Left ventricle myocardium inferior (tissue), 1 donor: ENCODE measurements at regions not wholly inside any gene's neighbourhood (a gene's known extent, or its start where the extent isn't known, plus 50 kb on each side); places are given as distances from the start of the nearest gene placed in this dataset.

Experiments
- DNase-seq: peaks from one replicate; pipeline ENCODE4 v3.0.0-alpha.2; 2020
- H3K27ac ChIP-seq: fragments of 200-600 bp; replicated peaks from 2 replicates; pipeline ENCODE4 v1.8.0; 2021
- H3K27me3 ChIP-seq: fragments of 200-600 bp; 2 replicates; pipeline ENCODE4 v1.8.0; 2021; ENCODE audit warnings: low read depth
- H3K36me3 ChIP-seq: fragments of 200-600 bp; 2 replicates; pipeline ENCODE4 v1.8.0; 2021
- H3K4me1 ChIP-seq: fragments of 200-600 bp; 2 replicates; pipeline ENCODE4 v1.8.0; 2021
- H3K4me3 ChIP-seq: fragments of 200-600 bp; 2 replicates; pipeline ENCODE4 v1.8.0; 2021; ENCODE audit warnings: mild to moderate bottlenecking, moderate library complexity
- H3K9me3 ChIP-seq: fragments of 200-600 bp; replicated peaks from 2 replicates; pipeline ENCODE4 v1.8.0; 2021
- intact Hi-C: fragments of 100-400 bp; cut with micrococcal nuclease; formaldehyde crosslinking; loops from one replicate; pipeline ENCODE4 v1.11.0; 2022
- TF ChIP-seq, protein P1 (sequence below): fragments of 200-600 bp; IDR thresholded peaks from 2 replicates; pipeline ENCODE4 v1.8.0; 2021; ENCODE audit warnings: antibody characterized with exemption, mild to moderate bottlenecking, borderline replicate concordance
- donor health status: DM: no; HTN: yes; CAD: no; lungs with severe emphysema.

DNA sequence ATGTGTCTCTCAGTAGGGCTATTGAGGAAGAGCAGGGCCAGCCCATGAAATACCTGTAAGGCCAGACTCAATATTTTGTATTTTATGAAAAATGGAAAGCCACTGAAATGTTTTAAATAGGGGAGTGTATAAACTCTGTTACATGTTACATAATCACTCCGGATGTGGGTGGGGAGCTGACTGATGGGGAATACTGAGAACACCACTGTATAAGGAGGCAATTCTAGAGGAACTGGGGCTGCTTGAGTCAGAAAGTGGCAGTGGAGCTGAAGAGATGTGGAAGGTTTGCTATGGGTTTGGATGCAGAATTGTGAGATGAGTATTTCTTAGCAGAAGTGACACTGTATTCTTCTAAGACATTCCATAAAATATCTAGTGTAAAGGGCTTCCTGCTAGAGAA, 647.8 kb upstream of the LCORL start:
- H3K27me3 ChIP-seq = no peaks in the 10 kb centered on the region
- H3K27ac ChIP-seq = no peak overlapping the region
- TF ChIP-seq, protein P1, sequence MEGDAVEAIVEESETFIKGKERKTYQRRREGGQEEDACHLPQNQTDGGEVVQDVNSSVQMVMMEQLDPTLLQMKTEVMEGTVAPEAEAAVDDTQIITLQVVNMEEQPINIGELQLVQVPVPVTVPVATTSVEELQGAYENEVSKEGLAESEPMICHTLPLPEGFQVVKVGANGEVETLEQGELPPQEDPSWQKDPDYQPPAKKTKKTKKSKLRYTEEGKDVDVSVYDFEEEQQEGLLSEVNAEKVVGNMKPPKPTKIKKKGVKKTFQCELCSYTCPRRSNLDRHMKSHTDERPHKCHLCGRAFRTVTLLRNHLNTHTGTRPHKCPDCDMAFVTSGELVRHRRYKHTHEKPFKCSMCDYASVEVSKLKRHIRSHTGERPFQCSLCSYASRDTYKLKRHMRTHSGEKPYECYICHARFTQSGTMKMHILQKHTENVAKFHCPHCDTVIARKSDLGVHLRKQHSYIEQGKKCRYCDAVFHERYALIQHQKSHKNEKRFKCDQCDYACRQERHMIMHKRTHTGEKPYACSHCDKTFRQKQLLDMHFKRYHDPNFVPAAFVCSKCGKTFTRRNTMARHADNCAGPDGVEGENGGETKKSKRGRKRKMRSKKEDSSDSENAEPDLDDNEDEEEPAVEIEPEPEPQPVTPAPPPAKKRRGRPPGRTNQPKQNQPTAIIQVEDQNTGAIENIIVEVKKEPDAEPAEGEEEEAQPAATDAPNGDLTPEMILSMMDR = no peak
- intact Hi-C loops = no loop called here
- H3K36me3 ChIP-seq = no peaks in the 10 kb centered on the region
- no peak for DNase-seq
- H3K9me3 ChIP-seq = no peaks in the 10 kb centered on the region
- H3K4me1 ChIP-seq = no peaks in the 10 kb centered on the region
- H3K4me3 ChIP-seq = no peak overlapping the region

DNA sequence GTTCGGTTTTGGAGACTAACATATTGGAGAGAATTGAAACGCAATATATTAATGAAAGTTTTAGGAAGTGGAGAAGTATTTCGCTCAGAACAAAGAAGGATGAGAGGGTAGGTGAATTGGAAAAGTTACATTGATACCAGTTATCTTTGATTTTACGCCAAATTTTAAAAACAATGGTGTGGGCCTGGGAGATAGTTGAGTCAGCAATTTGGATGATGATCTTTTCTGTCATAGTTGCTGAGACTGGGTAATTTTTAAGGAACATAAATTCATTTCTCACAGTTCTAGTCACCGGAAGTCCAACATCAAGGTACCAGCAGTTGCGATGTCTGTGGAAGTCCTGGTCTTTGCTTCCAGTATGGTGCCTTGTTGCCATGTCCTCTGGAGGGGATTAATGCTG, 644.8 kb upstream of the LCORL start:
- intact Hi-C loops = no loop called here

DNA sequence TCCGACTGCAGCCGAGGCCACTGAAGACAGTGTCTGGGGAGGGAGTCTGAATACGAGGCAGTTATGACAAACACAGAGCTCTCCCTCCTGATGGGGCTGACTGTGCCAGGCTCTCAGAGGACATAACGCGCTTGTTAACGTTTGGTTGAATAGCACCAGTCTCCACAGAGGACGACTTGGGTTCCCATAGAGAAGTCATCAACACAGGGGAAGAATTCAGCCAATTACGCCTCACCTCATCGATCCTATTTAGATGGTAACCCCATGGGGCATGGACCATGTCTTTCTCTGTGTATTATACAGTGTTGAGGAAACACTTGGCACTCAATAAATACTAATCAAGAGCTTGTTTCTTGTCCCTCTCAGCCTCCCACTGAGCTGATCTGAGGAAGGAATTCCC, 642.6 kb upstream of the LCORL start:
- intact Hi-C loops = no loop called here
- Histone ChIP-seq H3K4me3 (no peak overlapping the region), H3K27ac (no peak overlapping the region), H3K9me3 (no peaks in the 10 kb centered on the region), H3K36me3 (no peaks in the 10 kb centered on the region), H3K27me3 (no peaks in the 10 kb centered on the region), H3K4me1 (no peaks in the 10 kb centered on the region)
- DNase-seq = no peak
- TF ChIP-seq, protein P1 = no peak

More for the DNA sequence above, 644.8 kb upstream of the LCORL start:
- no peaks in the 10 kb centered on the region for H3K9me3 ChIP-seq
- no peak overlapping the region for H3K4me3 ChIP-seq
- TF ChIP-seq, protein P1 = no peak
- DNase-seq = no peak
- H3K36me3 ChIP-seq = no peaks in the 10 kb centered on the region
- H3K27me3 ChIP-seq = no peaks in the 10 kb centered on the region
- no peak overlapping the region for H3K27ac ChIP-seq
- H3K4me1 ChIP-seq = no peaks in the 10 kb centered on the region

DNA sequence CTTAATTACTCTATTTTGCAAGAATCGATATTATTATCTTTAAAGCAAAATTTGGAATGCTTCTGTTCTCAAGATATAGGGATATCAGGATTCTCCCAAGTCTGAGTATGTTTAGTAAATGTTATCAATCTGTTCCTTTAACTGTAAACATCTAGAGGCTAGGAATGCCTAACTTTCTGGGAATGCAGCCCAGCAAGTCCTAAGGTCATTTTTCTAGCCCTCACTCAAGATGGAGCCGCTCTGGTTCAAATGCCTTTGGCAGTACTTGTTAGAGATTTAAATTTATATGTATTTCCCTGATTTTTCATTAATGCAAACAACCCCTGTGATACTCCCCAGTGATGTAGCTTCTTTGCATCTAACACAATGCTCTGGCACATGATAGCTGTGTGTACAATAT, 623.8 kb upstream of the LCORL start:
- H3K36me3 ChIP-seq = no peaks in the 10 kb centered on the region
- peaks cover 29% of the 10 kb centered on the region for H3K9me3 ChIP-seq
- no peak for DNase-seq
- H3K27ac ChIP-seq = no peak overlapping the region
- no peaks in the 10 kb centered on the region for H3K4me1 ChIP-seq
- no peaks in the 10 kb centered on the region for H3K27me3 ChIP-seq
- intact Hi-C loops = no loop called here
- TF ChIP-seq, protein P1 = no peak
- H3K4me3 ChIP-seq = no peak overlapping the region

DNA sequence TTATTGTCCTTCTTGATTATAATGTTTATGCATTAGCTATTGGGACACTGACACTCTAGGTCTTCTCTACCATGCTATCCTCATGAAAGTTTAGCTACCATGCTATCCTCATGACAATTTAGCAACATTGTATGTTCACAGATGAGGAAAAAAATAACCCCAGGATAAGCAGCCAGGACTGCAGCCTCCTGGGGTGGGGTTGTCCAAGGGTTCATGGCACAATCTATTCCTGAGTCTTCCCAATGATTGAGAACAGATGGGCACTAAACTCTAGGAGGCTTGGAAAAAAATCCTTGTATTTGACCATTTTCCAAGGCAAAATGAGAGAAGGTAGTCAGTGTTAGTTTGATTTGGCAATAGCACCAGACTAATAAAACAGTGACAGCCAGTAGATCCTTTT, 619.8 kb upstream of the LCORL start:
- Histone ChIP-seq H3K27ac (no peak overlapping the region), H3K36me3 (no peaks in the 10 kb centered on the region), H3K4me3 (no peak overlapping the region), H3K9me3 (no peaks in the 10 kb centered on the region), H3K4me1 (no peaks in the 10 kb centered on the region), H3K27me3 (no peaks in the 10 kb centered on the region)
- intact Hi-C loops = no loop called here
- no peak for DNase-seq
- TF ChIP-seq, protein P1 = no peak

DNA sequence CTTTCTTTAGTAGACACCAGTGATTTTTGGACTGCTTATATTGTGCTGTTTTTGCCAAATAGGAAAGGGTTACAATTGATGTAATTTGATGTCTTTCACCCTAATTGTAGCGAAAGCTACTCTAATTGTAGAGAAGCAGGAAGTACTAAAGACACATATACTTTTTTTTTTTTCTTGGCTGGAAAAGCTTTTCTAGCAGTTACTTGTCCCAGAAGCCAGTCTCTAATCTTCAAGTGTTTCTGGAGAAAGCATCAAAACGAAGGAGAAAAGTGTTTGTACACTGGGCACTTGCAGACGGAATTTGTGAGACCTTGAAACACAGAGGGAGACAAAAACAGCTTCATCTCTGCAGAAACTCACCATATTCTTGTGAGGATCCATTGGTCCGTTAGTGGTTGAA, 616.5 kb upstream of the LCORL start:
- TF ChIP-seq, protein P1 = no peak
- Histone ChIP-seq H3K4me1 (no peaks in the 10 kb centered on the region), H3K9me3 (no peaks in the 10 kb centered on the region), H3K4me3 (no peak overlapping the region), H3K27ac (no peak overlapping the region), H3K36me3 (no peaks in the 10 kb centered on the region), H3K27me3 (no peaks in the 10 kb centered on the region)
- intact Hi-C loops = no loop called here
- DNase-seq = no peak
